ENCODE measurements at regions not wholly inside any gene's neighbourhood (a gene's known extent, or its start where the extent isn't known, plus 50 kb on each side); places are given as distances from the start of the nearest gene placed in this dataset.
"Not testable (repeated sequence)": the region's sequence is repeated elsewhere in the genome, so short reads cannot be mapped to it uniquely, and the experiment has no call there.

GRCh38 chr17:43345515-43345914 is 53.3 kb upstream of the ARL4D start:
- not testable (repeated sequence) for H3K27me3 ChIP-seq (ENCODE audit: control insufficient read depth, insufficient read depth, low read length, poor library complexity, severe bottlenecking); H3K27ac ChIP-seq (ENCODE audit: low read depth, low read length); H3K27ac Mint-ChIP-seq; H3K9ac ChIP-seq (ENCODE audit: extremely low read depth, low read length, poor library complexity, severe bottlenecking); H3K4me1 Mint-ChIP-seq; H3K27me3 Mint-ChIP-seq (ENCODE audit: insufficient read depth); H3K4me3 ChIP-seq (ENCODE audit: low read length); DNase-seq; H3K4me3 Mint-ChIP-seq; H3K4me1 ChIP-seq (ENCODE audit: control insufficient read depth, insufficient read depth, low read length)
- WGBS, 2 experiments (ENCODE audit: insufficient coverage in 1 of 2, insufficient read length in 1 of 2): 100% methylated on average over 2 of the region's 3 CpGs; no CpG with 5 or more reads in 1 of the 2 experiments
- H3K9me3 ChIP-seq (ENCODE audit: control insufficient read depth, low read length): peaks cover 37% of the 10 kb centered on the region
- peaks cover 13% of the 10 kb centered on the region for H3K36me3 ChIP-seq (ENCODE audit: control insufficient read depth, insufficient read depth, low read length)
- H3K36me3 Mint-ChIP-seq (ENCODE audit: low read depth): peaks cover 46% of the 10 kb centered on the region
- peaks cover 44% of the 10 kb centered on the region for H3K9me3 Mint-ChIP-seq

DNA sequence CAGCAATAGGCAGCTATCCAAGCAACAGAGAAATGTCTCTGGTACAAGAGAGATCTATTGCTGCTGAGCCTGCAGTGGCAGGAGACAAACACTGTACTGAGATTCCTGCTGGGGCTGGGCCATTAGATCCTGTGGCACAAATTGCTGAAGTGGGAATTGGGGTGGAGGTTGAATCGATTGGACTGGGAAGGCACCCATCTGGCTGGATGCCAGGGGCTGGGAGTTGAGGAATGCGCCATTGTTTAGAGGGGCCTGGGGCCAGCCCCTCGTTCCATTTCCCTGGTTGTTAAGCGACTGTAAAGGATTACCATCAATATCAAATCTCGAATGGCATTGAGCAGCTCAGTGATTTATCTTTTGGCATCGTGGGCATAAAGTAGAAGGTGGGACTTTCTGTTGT is 54.1 kb upstream of the ARL4D start:
- TF ChIP-seq, protein P1, sequence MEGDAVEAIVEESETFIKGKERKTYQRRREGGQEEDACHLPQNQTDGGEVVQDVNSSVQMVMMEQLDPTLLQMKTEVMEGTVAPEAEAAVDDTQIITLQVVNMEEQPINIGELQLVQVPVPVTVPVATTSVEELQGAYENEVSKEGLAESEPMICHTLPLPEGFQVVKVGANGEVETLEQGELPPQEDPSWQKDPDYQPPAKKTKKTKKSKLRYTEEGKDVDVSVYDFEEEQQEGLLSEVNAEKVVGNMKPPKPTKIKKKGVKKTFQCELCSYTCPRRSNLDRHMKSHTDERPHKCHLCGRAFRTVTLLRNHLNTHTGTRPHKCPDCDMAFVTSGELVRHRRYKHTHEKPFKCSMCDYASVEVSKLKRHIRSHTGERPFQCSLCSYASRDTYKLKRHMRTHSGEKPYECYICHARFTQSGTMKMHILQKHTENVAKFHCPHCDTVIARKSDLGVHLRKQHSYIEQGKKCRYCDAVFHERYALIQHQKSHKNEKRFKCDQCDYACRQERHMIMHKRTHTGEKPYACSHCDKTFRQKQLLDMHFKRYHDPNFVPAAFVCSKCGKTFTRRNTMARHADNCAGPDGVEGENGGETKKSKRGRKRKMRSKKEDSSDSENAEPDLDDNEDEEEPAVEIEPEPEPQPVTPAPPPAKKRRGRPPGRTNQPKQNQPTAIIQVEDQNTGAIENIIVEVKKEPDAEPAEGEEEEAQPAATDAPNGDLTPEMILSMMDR (conservative IDR thresholded peaks at IDR 0.05): no peak
- Mint-ChIP-seq H3K36me3 (ENCODE audit: low read depth) (peaks cover 42% of the 10 kb centered on the region), H3K9me3 (peaks cover 38% of the 10 kb centered on the region), H3K4me1 (peaks cover 2% of the 10 kb centered on the region), H3K27me3 (ENCODE audit: insufficient read depth) (no peaks in the 10 kb centered on the region), H3K27ac (no peak overlapping the region), H3K4me3 (no peak overlapping the region)
- Histone ChIP-seq H3K4me3 (ENCODE audit: low read length) (no peak overlapping the region), H3K9me3 (ENCODE audit: control insufficient read depth, low read length) (peaks cover 31% of the 10 kb centered on the region), H3K36me3 (ENCODE audit: control insufficient read depth, insufficient read depth, low read length) (peaks cover 7% of the 10 kb centered on the region), H3K9ac (ENCODE audit: extremely low read depth, low read length, poor library complexity, severe bottlenecking) (no peak overlapping the region), H3K27ac (ENCODE audit: low read depth, low read length) (no peak overlapping the region), H3K4me1 (ENCODE audit: control insufficient read depth, insufficient read depth, low read length) (no peaks in the 10 kb centered on the region), H3K27me3 (ENCODE audit: control insufficient read depth, insufficient read depth, low read length, poor library complexity, severe bottlenecking) (no peaks in the 10 kb centered on the region)
- no peak for DNase-seq
- WGBS, 2 experiments (ENCODE audit: insufficient coverage in 1 of 2, insufficient read length in 1 of 2): 94 to 95% methylated on average over 5 to 6 of the region's 6 CpGs

DNA sequence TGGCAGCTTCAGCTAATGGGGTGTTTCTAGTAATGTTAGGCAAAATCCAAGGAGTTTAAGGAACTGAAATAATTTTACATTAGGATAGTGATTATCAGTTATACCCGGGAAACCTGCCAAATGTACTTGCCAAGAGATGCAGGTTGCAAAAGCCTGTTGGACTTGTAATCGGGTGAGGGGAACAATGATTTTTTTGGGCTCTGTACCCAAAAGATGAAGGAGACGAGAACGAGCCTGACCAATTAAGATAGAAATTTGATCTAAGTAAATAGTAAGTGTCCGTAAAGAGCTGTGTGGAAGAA is 56.3 kb upstream of the ARL4D start:
- H3K4me1 Mint-ChIP-seq: peaks cover 14% of the 10 kb centered on the region
- H3K27ac Mint-ChIP-seq: no peak overlapping the region
- peaks cover 21% of the 10 kb centered on the region for H3K36me3 Mint-ChIP-seq (ENCODE audit: low read depth)

More for the DNA sequence above, 56.3 kb upstream of the ARL4D start:
- Histone ChIP-seq H3K36me3 (ENCODE audit: control insufficient read depth, insufficient read depth, low read length) (peaks cover 4% of the 10 kb centered on the region), H3K27me3 (ENCODE audit: control insufficient read depth, insufficient read depth, low read length, poor library complexity, severe bottlenecking) (no peaks in the 10 kb centered on the region), H3K9me3 (ENCODE audit: control insufficient read depth, low read length) (peaks cover 9% of the 10 kb centered on the region), H3K4me1 (ENCODE audit: control insufficient read depth, insufficient read depth, low read length) (peaks cover 2% of the 10 kb centered on the region), H3K9ac (ENCODE audit: extremely low read depth, low read length, poor library complexity, severe bottlenecking) (no peak overlapping the region), H3K27ac (ENCODE audit: low read depth, low read length) (no peak overlapping the region), H3K4me3 (ENCODE audit: low read length) (no peak overlapping the region)
- WGBS, 2 experiments (ENCODE audit: insufficient coverage in 1 of 2, insufficient read length in 1 of 2): 92 to 94% methylated on average over 5 of the region's 5 CpGs
- no peak overlapping the region for H3K4me3 Mint-ChIP-seq
- H3K9me3 Mint-ChIP-seq: peaks cover 17% of the 10 kb centered on the region
- TF ChIP-seq, protein P1 (conservative IDR thresholded peaks at IDR 0.05): no peak
- DNase-seq: no peak
- no peaks in the 10 kb centered on the region for H3K27me3 Mint-ChIP-seq (ENCODE audit: insufficient read depth)

Data from endodermal cell (in vitro differentiated cells).